MCF 10A (cell line): ENCODE measurements at regions not wholly inside any gene's neighbourhood (a gene's known extent, or its start where the extent isn't known, plus 50 kb on each side); places are given as distances from the start of the nearest gene placed in this dataset.
"Not testable (repeated sequence)": the region's sequence is repeated elsewhere in the genome, so short reads cannot be mapped to it uniquely, and the experiment has no call there.

Experiments used
- BruUV-seq: library from RNA; stranded (reverse); fragments of 400-500 nt; replicated peaks from 2 replicates; lab custom pipeline; 2021; lab: Mats Ljungman, UMichigan
- CTCF ChIA-PET: fragments of 300-600 bp; sonication (Branson Sonifier 250); formaldehyde crosslinking; extraction: SDS; loops from one replicate; lab custom pipeline; 2021; ENCODE audit warnings: antibody characterized with exemption, inconsistent platforms; lab: Yijun Ruan, JAX
- POLR2A ChIA-PET: fragments of 300-600, 350-650 bp; sonication (Branson Sonifier 250); formaldehyde crosslinking; extraction: SDS; loops from one replicate; lab custom pipeline; 2020; ENCODE audit warnings: antibody characterized with exemption, inconsistent platforms; lab: Yijun Ruan, JAX
- DNase-seq: peaks from one replicate; pipeline ENCODE4 v3.0.0-alpha.2; 2018; ENCODE audit not compliant: unreplicated experiment
- H3K27ac Mint-ChIP-seq: one replicate; pipeline ENCODE4 v1.8.0; 2022; ENCODE audit warnings: mild to moderate bottlenecking, low read depth, mixed read lengths; ENCODE audit not compliant: unreplicated experiment
- H3K27me3 Mint-ChIP-seq: one replicate; pipeline ENCODE4 v1.8.0; 2022; ENCODE audit warnings: mixed read lengths; ENCODE audit not compliant: insufficient read depth, unreplicated experiment
- H3K36me3 Mint-ChIP-seq: one replicate; pipeline ENCODE4 v1.8.0; 2022; ENCODE audit warnings: mild to moderate bottlenecking, moderate library complexity, mixed read lengths; ENCODE audit not compliant: insufficient read depth, unreplicated experiment
- H3K4me1 Mint-ChIP-seq: one replicate; pipeline ENCODE4 v1.8.0; 2022; ENCODE audit warnings: mixed read lengths; ENCODE audit not compliant: insufficient read depth, unreplicated experiment
- H3K4me3 Mint-ChIP-seq: one replicate; pipeline ENCODE4 v1.8.0; 2022; ENCODE audit warnings: mild to moderate bottlenecking, moderate library complexity, mixed read lengths; ENCODE audit not compliant: unreplicated experiment
- H3K9me3 Mint-ChIP-seq: one replicate; pipeline ENCODE4 v1.8.0; 2022; ENCODE audit warnings: mixed read lengths; ENCODE audit not compliant: unreplicated experiment
- CTCF ChIP-seq: fragments of 200-600 bp; IDR thresholded peaks from one replicate; pipeline ENCODE4 v1.8.0; 2022; ENCODE audit warnings: antibody characterized with exemption, mild to moderate bottlenecking; ENCODE audit not compliant: unreplicated experiment
- intact Hi-C: fragments of 100-400 bp; cut with micrococcal nuclease; formaldehyde crosslinking; loops from 2 replicates; pipeline ENCODE4 v1.14.1; 2022

DNA sequence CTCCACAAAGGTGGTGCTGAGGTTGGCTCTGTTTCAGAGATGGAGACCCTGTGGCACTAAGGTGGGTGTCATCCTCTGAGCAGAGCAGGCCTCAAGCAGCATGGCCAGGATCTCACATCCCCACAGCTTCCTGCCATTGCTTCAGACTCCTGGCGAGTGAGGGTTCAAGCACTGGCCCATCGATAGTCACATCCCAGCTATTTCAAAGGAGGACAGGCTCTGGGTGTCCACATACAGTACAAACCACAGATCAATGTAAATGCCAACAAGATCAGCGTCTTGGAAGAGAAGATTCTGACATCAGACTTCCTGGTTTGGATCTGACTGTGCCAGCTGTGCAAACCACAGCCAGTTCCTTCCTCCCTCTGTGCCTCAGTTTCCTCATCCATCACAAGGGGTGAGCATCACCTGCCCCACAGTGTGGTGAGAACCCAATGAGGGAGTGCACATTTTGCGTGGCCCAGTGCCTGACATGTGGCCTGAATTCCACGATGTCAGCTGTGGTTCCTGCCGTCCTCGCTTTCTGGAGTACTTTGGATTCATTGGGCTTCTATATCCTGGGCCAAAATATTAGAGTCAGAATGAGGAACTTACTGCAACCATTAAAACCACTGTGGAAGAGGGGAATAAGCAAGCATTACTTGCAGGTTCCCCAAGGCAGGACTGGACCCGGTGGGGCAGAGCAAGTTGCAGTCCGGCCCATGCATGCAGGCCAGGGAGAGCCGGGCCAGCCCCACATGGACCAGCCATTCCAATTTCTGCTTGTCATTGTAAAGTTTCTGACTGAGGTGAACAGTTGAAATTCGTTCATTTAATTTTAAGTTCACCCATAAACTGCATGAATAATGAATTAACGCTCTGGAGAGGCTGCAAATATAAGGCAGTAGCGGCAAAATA, 236.0 kb downstream of the TTLL2 start:
- no peak for DNase-seq
- CTCF ChIA-PET: no interaction called here
- no TSS peak for BruUV-seq

DNA sequence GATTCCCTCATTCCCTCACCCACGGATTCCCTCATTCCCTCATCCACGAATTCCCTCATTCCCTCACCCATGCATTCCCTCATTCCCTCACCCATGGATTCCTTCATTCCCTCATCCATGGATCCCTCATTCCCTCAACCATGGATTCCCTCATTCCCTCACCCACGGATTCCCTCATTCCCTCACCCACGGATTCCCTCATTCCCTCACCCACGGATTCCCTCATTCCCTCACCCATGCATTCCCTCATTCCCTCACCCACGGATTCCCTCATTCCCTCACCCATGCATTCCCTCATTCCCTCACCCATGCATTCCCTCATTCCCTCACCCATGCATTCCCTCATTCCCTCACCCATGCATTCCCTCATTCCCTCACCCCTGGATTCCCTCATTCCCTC, 238.0 kb downstream of the TTLL2 start:
- H3K9me3 Mint-ChIP-seq, DNase-seq, H3K27ac Mint-ChIP-seq, BruUV-seq, H3K4me3 Mint-ChIP-seq, intact Hi-C loops, CTCF ChIA-PET, H3K36me3 Mint-ChIP-seq, H3K4me1 Mint-ChIP-seq, POLR2A ChIA-PET: not testable (repeated sequence)
- peaks cover 19% of the 10 kb centered on the region for H3K27me3 Mint-ChIP-seq

More for the DNA sequence above, 236.0 kb downstream of the TTLL2 start:
- H3K27me3 Mint-ChIP-seq: peaks cover 21% of the 10 kb centered on the region
- H3K9me3 Mint-ChIP-seq: peaks cover 10% of the 10 kb centered on the region
- intact Hi-C loops: no loop called here
- no peaks in the 10 kb centered on the region for H3K36me3 Mint-ChIP-seq
- no peak for TF ChIP-seq CTCF
- no peak overlapping the region for H3K4me3 Mint-ChIP-seq
- no peak overlapping the region for H3K27ac Mint-ChIP-seq
- POLR2A ChIA-PET: interaction anchor here (0.5 kb wide), 1 partner anchor 132 kb away, joined by 3 read pairs; no protein-coding TSS in a partner anchor
- H3K4me1 Mint-ChIP-seq: no peaks in the 10 kb centered on the region

DNA sequence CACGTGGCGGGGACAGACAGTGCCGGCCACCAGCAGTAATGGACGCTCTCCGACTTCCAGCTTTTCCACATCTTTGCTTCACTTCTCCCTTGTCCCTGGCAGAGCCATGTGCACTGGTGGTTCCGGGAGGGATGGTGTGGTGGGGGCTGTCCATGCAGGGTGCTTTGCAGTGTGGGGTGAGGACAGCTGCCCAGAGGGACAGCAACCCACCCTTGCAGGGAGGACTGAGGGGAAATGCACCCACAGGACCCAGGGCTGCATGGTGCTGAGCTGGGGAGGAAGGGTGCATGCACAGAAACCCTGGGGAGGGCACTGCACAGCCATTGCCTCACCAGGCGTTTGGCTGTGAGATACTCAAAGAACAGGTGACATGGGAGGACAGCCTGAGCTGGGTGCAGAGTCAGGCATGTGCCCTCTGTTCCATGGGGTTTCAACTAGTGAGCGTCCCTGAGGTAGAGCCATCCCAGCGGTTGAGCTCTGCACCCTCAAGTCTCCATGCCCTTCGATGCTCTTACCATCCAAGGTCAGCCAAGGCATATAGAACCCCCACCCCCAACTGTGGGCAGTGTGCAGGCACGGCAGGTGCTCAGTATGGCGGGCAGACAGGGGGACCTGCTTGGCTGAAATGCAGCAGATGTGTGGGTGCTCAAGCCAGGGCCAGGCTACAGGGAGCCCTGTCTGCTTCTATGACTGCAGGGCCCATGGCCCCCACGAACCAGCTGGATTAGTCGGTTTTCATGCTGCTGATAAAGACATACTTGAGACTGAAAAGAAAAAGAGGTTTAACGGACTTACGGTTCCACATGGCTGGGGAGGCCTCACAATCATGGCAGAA, 239.7 kb downstream of the TTLL2 start:
- Mint-ChIP-seq H3K27me3 (peaks cover 26% of the 10 kb centered on the region), H3K27ac (no peak overlapping the region), H3K9me3 (peaks cover 7% of the 10 kb centered on the region), H3K4me1 (no peaks in the 10 kb centered on the region), H3K4me3 (no peak overlapping the region), H3K36me3 (peaks cover 4% of the 10 kb centered on the region)
- intact Hi-C loops: no loop called here
- DNase-seq: no peak
- POLR2A ChIA-PET: interaction anchor here (0.6 kb wide), 1 partner anchor 21 kb away, joined by 3 read pairs; no protein-coding TSS in a partner anchor
- CTCF ChIA-PET: interaction anchor here (0.5 kb wide), 1 partner anchor 15 kb away, joined by 8 read pairs; no protein-coding TSS in a partner anchor
- no TSS peak for BruUV-seq
- TF ChIP-seq CTCF: no peak

DNA sequence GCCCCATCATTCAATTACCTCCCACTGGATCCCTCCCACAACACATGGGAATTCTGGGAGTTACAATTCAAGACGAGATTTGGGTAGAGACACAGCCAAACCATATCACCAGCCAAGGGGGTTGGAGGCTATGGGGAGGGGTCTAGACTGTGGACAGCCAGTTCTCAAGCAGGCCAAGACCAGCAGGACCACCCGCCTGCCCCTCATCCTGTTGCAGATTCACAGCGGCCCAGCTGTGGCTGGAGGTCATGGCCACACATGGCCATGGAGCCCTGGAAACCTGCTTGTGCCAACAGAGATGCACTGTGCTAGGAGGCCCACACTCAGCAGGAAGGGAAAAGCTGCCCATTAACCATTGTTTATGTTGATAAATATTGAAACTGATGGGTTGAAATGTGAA, 240.5 kb downstream of the TTLL2 start:
- intact Hi-C loops: no loop called here
- Mint-ChIP-seq H3K27me3 (peaks cover 26% of the 10 kb centered on the region), H3K9me3 (peaks cover 7% of the 10 kb centered on the region), H3K4me1 (no peaks in the 10 kb centered on the region), H3K4me3 (no peak overlapping the region), H3K36me3 (peaks cover 4% of the 10 kb centered on the region), H3K27ac (no peak overlapping the region)
- TF ChIP-seq CTCF: no peak
- no TSS peak for BruUV-seq
- ChIA-PET CTCF (no interaction called here), POLR2A (no interaction called here)
- no peak for DNase-seq
